OCI-M1 (cell line): ENCODE measurements at regions not wholly inside any gene's neighbourhood (a gene's known extent, or its start where the extent isn't known, plus 50 kb on each side); places are given as distances from the start of the nearest gene placed in this dataset.
A peak's percentile ranks its signal among the peaks of the same experiment; 100 is the strongest.

Source experiments
- DNase-seq: peaks from one replicate; lab custom pipeline; 2025; lab: John Stamatoyannopoulos, UW

- DNase-seq: no peak
These were observed 446.2 kb upstream of the SLC14A2 start for GRCh38 chr18:45168866-45169600.

GRCh38 chr18:45169610-45170009, 445.7 kb upstream of the SLC14A2 start:
- DNase-seq: peak; percentile 23

GRCh38 chr18:45171679-45172191, 443.5 kb upstream of the SLC14A2 start:
- DNase-seq: no peak

GRCh38 chr18:45173327-45173726, 441.9 kb upstream of the SLC14A2 start:
- DNase-seq: no peak

- no peak for DNase-seq
These were observed 441.3 kb upstream of the SLC14A2 start for GRCh38 chr18:45173799-45174519.

- no peak for DNase-seq
These were observed 440.6 kb upstream of the SLC14A2 start for GRCh38 chr18:45174629-45175136.

- no peak for DNase-seq
These were observed 439.8 kb upstream of the SLC14A2 start for GRCh38 chr18:45175511-45175910.

- DNase-seq: no peak
These were observed 428.4 kb upstream of the SLC14A2 start for GRCh38 chr18:45186832-45187231.

- no peak for DNase-seq
These were observed 423.5 kb upstream of the SLC14A2 start for GRCh38 chr18:45191795-45192194.

- DNase-seq: peak; percentile 76
These were observed 417.7 kb upstream of the SLC14A2 start for GRCh38 chr18:45197526-45197970.

GRCh38 chr18:45198526-45198925, 416.8 kb upstream of the SLC14A2 start:
- no peak for DNase-seq

- no peak for DNase-seq
These were observed 414.2 kb upstream of the SLC14A2 start for GRCh38 chr18:45201029-45201428.

GRCh38 chr18:45201489-45201888, 413.8 kb upstream of the SLC14A2 start:
- DNase-seq: no peak

- no peak for DNase-seq
These were observed 413.2 kb upstream of the SLC14A2 start for GRCh38 chr18:45202061-45202460.

- DNase-seq: no peak
These were observed 411.6 kb upstream of the SLC14A2 start for GRCh38 chr18:45203677-45204076.

GRCh38 chr18:45207328-45207727, 407.9 kb upstream of the SLC14A2 start:
- no peak for DNase-seq

- DNase-seq: no peak
These were observed 407.1 kb upstream of the SLC14A2 start for GRCh38 chr18:45208164-45208563.

- DNase-seq: peak; percentile 87
These were observed 402.9 kb upstream of the SLC14A2 start for GRCh38 chr18:45212181-45213039.

- DNase-seq: no peak
These were observed 402.3 kb upstream of the SLC14A2 start for GRCh38 chr18:45213040-45213333.

- no peak for DNase-seq
These were observed 396.8 kb upstream of the SLC14A2 start for GRCh38 chr18:45218436-45218835.

GRCh38 chr18:45221363-45221762, 393.9 kb upstream of the SLC14A2 start:
- no peak for DNase-seq

GRCh38 chr18:45222180-45222579, 393.1 kb upstream of the SLC14A2 start:
- DNase-seq: no peak
